HG02763 (cell line): ENCODE measurements at regions not wholly inside any gene's neighbourhood (a gene's known extent, or its start where the extent isn't known, plus 50 kb on each side); places are given as distances from the start of the nearest gene placed in this dataset.

Experiments used
- ATAC-seq: cut with Tn5 transposase; IDR thresholded peaks from one replicate; pipeline ENCODE4 v1.9.1; 2021; ENCODE audit warnings: mild to moderate bottlenecking, moderate library complexity; ENCODE audit not compliant: unreplicated experiment

DNA sequence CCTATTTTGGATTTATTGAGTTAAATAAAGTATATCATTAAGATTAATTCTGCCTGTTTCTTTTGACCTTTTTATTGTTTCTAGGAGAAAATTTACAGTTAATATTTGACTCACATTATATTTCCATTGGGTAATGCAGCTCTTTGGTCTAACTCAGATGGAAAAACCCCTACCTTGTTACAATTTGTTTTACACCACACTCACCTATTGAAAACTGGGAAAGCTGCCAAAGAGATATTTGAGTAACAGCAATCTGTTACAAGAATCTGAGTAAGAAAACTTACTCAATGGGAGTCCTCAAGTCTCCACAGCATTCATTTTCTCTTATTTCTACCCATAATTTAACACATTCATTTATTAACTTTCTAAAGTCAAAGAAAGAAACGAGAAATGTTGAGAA, 108.0 kb upstream of the TLL1 start:
- no peak for ATAC-seq

DNA sequence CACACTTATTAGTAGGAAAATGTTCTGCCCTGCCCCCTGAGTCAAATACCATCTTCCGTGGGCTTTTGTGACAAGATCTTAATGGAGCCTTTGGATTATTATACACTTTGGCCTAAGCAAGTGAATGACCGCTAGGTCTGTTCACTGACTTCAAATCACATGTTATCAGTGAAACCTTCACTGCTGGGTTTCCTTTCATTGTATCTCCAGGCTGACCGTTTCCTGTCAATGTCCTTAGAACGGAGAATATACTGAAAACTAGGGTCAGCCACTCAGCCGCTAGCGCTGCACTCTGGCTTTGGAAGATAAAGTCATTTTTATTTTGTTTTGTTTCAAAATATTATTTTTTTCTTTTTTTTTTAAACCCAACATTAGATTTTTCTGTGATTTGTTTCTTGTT, 107.0 kb upstream of the TLL1 start:
- ATAC-seq = no peak

DNA sequence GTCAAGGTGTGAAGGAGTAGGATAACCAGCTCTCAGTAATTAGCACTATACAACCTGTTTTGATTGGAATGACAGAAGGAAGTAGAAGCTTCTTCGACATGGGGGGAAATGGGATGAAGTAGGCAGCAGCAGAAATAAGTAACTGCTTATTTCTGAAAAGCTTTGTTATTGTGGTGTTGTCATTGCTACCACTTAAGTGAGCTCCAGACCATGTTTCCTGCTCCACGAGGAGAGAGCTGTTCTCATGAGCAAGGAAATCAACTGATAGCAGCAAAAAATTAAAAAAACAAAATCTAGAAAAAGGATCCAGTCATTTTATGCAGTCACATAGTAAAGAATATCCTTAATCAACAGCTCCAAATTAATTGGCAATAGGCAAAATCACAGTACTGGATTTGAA, 106.1 kb upstream of the TLL1 start:
- no peak for ATAC-seq

DNA sequence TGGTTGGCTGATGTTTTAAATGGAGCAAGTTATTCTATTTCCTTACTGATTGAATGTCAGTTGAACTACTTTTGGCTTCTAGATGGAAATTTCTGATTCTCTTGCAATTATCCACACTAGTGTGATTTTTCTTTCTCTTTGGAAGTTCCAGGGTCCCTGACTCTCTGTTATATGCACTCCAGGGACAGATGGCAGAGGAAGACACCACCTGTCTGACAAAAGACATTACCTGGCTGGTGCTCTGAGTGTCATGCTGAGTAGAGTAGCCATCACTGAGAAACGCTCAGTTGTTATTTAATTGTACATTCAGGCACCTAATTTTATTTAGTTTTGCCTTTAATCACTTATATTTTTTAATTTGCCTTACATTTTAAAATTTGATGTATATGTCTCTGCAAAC, 105.4 kb upstream of the TLL1 start:
- ATAC-seq = no peak

DNA sequence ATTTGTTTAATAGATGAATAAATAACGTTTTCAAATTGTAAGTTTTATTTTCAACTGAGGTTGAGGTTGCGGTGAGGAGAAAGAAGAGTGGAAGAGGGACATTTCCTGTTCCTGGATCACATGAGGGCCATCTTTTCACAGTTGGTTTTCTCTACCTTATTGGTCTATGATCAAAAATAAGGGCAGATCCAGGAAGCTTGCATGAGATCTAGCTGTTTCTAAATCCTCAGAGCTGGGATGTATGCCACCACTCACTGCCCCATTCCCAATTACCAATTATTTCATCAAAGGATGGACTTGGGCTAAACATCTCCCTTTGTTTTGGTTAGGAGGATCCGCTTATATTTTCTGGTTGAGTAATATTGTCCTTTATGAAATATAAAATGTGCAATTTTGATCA, 104.8 kb upstream of the TLL1 start:
- ATAC-seq = no peak

DNA sequence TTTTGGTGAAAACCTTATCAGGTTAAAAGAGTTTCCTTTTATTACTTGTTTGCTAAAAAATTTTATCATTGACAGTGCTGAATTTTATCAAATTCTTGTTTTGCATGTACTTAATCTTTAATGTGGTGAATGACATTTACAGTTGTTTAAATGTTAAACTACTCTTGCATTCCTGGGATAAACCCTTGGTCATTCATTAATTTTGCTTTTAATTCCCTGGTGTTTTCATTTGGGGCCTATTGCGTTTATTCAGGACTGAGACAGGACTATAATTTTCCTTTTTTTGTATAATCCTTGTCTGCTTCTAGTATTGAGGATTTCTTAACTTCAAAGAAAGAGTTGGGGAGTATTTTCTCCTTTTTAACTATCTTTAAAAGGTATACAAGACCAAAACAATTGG, 98.7 kb upstream of the TLL1 start:
- no peak for ATAC-seq

DNA sequence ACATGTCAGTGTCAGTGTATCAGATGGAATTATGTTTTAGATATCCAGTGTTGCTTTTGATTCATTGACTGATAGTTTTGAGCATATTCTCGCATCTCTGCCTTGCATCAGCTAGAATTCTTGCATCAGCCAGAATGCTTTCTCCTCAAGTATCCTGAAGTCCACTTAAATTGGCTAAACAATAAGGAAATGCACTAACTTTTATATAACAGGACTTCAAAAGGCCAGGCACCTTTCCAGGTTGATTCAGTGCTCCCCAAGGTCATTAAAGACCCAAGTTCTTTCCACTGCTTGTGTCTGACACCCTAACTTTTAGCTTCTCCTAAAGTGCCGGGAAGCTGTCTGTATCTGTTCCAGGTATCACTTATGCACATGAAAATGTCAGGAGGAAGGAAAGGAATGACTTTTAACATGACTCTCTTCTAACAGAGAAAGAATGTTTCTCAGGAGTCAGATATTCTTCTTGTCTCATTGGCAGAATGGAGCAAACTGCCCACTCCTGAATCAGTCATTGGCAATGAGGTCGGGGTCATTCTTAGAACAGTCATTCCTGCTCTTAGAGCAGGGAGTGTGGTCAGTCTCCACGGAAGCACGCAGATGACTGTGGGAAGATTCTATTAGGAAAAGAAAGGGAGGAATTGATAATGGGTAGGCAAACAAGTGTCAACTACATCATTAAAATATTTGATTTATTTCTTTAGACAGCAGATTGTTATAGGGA, 92.9 kb upstream of the TLL1 start:
- ATAC-seq = no peak

DNA sequence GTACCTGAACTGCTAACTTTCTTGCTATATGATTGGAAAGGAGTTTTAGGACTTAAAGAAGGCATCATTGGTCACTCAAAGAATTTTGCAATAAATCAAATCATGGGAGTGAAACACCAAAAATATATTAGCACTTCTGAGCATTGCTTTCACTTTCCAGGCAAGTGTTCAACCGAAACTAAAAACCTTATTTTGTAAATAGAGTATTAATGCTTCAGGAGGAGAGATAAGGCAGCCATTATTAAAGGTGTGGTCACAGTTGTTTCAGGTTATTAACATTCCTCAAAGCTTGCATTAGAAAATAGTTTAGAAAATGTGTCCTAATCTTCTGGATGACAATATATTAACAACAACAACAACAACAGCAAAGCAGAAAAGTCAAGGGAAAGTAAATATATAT, 92.3 kb upstream of the TLL1 start:
- no peak for ATAC-seq

DNA sequence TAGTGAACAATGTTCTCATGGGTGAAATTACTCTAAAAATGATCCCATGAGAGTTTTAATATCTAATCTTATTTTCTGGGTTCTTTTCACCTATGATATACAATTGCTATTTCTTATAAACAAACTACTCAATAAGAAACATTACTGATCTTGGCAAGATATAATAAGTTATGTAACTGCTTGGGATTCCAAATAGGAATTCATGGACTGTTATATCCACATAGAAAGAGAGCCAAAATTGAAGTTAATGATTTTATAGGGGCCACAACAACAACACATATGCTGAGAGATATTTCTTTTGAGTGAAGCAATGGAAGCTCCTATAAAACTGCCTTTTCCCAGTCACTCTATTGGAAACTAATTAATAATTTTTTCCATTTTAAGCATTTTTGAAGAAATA, 90.4 kb upstream of the TLL1 start:
- no peak for ATAC-seq

DNA sequence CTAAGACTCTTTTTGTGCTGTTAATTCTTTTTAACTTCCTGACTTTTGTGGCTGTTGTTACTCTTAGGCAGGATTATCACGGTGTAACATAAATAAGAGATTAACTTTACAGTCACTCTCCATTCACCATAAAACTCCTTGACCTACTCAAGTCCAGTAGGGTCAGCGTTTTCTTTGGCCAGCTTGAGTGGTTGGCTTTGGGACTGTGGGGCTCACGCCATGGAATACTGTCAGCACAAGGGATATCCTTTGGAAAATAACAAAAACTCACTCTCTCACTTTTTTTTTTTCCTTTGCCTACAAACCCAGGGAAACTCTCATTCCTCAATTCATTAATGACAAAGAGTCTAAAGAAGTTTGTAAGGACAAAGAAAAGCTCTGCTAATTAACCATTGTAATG, 89.4 kb upstream of the TLL1 start:
- ATAC-seq = no peak

DNA sequence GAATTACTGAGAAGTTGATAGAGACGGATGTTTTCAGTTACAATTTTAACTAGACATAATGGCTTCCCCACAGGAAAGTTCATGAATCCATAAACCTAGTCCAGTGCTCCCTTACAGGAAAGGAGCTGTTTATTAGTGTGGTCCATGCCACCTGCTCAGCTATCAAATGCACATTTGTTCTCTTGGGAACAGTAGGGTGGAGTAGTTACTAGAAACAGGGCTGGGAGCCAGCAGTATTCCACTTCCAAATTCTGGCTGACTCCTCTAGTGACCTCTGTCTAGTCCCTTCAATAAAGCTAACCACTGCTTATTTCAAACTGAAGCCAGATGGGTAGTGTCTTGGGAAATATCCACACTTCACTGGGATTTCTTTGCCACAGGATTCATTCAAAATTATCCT, 88.4 kb upstream of the TLL1 start:
- no peak for ATAC-seq

DNA sequence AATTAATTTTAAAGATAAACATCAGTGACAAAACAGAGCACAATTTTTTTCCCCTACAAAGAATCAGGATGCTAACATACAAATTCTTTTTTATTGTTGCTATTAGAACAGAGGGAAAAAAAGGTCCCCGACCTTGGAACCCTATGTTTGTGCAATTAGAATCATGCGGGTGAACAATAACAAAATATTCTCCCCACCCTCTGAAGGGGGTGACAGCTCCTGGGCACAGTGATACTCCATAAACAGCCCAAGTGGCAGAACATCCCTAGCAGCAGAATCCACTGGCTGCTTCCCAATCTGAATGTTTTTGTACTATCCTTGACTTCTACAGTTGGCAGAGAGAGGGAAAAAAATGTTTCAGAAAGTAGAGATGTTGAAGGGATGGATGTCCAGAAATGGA, 87.7 kb upstream of the TLL1 start:
- no peak for ATAC-seq

DNA sequence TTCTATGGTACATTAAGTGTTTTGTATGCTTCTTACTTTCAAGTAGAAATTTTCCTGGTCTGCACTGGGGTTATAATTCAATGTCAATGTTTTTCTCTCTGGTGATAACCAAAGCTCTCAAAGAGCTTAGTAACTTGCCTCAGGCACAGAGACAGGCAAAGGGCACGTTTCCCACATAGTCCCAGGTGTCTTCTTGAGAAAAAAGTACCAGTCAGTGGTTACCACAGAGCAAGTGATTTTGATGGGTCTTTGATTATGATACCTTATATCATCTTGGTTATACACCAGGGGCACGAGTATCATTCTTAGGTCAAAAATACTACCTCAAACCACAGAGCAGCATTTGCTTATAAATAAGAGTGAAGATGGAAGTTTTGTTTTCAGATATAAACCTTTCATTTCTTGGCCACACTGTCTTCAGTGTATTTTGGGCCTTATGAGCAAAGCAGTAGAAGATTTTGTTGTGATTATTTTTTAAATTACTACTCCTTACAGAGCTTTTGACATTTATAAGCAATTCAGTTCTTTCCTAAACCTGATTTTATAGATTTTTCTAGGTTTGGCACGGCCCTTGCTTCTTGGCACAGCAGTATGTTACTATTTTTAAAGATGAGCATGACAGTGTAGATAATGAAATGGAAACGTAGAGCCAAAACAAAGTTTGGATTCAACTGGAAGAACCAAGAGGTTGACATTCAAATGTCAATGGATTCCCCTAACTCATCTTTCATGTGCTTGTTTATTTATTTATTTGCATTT, 85.3 kb upstream of the TLL1 start:
- no peak for ATAC-seq

DNA sequence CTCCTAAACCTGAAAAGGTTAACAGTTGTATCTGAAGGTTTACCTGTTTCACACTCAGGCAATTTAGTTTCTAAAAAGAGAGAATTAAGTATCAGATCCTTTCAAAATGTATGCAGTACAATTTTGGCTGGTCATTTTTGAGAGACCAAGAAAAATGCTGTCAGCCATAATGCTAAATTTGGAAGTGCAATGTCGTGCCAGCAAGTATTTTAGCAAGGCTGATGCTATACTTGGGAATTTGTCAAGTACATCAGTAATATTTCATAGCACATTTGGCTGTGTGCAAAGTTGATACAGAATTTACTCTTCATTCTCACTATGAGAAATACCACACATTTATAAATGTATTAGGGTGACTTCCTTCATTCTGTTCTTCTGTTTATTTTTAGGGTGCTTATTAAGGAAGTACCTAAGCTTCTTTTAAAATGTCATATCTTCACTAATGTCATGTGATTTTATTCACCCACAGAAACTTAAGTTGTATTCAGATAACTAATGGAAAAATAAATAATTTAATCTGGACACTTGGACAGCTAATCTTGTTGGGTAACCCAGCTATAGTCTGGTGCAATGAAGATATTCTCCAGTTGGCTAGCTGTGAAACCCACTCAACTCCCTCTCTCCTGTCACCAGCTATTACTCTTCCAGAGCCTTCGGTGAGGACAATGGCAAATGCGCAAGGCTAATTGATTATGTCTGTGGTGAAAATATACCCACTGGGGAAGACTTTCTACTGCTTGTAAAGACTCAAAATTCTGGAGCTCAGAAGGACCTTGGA, 84.2 kb upstream of the TLL1 start:
- no peak for ATAC-seq

DNA sequence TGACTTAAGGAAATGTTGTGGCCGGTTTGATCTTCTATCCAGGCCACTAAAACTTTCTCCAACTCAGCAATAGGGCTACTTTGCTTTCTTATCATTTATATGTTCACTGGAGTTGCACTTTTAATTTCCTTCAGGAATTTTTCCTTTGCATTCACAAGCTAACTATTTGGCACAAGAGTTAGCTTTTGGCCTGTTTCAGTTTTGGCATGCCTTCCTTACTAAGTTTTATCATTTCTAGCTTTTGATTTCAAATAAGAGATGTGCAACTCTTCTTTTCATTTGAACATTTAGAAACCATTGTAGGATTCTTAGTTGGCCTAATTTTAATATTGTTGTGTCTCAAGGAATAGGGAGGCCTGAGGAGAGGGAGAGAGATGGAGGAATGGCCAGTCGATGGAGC, 79.8 kb upstream of the TLL1 start:
- ATAC-seq = no peak

DNA sequence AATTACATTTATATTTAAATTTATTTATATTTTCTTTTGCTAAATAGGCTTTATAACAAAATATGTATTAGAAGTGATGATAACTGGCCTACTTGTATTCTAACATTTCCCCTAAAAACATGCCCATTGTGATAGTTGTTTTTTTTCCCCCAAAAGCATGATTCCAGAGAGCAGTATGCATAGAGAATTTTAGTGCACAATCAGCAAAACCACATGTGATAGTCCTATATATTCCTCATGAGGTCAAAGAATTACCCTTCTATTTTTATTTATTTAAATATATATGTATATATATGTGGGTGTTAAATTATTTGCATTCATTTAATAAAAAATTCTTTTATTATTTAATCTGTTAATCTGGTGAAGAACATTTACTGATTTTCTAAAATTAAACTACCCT, 78.2 kb upstream of the TLL1 start:
- no peak for ATAC-seq

DNA sequence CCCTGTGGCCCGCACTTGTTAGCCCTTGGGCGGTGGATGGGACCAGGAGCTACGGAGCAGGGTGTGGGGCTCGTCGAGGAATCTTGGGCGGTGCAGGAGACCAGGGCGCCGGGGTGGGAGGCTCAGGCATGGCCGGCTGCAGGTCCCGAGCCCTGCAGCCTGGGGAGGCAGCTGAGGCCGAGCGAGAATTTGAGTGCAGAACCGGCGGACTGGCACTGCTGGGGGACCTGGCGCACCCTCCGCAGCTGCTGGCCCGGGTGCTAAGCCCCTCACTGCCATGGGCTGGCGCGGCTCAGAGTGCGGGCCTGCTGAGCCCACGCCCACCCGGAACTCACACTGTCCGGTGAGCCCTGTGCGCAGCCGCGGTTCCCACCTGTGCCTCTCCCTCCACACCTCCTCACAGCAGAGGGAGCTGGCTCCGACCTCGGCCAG, 73.6 kb upstream of the TLL1 start:
- ATAC-seq = no peak

DNA sequence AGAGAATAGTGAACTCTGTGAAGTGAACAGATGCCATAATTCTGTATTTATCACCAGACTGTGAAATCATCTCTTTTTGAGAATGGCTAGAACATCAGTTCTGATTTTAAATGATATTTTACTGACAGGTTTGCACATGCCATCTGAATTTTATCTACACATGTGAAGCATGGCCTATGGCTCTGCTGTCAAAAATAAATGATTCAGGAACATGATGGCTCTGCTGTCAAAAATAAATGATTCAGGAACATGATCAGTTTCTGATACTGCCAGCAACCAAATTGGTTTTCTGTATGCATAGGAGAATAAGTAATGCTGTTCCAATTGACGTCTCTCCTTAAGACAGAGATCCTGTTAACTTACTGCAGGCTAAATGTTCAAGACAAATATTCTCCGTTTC, 70.6 kb upstream of the TLL1 start:
- ATAC-seq = no peak

DNA sequence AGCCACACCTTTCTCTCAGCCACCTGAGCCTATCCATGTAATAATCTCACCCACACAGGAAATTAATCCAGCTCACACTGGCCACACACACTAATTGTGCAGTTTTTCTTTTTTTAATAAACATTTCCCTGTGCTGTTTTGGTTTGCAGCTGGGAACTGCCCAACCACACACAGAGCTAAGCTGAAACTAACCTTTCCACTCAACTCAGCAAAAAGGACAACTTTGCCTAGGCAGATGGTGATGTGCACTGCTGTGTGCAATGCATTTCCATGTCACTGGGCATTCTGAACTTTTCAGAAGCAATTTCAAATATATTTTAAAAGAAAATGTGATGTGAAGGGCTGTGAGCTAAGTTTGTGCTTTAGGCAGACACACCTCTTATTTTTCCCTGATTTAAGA, 70.0 kb upstream of the TLL1 start:
- ATAC-seq = no peak

DNA sequence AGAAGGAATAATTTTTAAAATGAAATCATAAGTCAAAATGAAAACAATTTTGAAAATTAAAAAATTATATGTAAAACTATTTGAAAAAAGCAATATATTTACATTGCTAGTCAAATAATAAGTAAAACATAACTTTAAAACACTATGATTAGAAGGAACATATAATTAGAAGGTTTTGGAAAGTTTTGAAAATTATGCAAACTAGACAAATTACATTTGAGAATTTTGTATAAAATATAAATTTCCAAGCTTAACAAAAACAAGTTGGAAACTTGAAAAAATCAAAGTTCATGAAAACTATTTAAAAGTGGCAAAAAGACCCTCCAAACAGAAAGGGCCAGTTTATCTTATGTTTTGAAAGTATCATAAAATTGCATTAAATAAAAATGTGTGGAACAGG, 67.6 kb upstream of the TLL1 start:
- ATAC-seq = no peak

DNA sequence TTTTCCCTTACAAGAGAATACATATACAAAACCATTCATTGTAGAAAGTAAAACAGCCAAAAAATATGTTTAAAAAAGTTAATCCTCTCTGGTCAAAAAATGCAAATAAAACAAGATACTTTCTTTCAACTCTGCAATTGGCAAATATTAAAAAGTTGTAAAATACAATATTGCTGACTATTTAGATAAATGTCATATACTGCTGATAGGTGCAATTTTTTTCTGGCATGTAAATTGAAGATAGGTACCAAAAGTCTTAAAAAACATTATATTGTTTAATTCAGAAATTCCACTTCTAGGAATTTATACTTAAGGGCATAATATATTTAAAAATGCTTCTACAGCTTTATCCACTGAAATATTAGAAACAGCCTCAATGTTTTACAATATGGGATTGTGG, 66.4 kb upstream of the TLL1 start:
- ATAC-seq = no peak

DNA sequence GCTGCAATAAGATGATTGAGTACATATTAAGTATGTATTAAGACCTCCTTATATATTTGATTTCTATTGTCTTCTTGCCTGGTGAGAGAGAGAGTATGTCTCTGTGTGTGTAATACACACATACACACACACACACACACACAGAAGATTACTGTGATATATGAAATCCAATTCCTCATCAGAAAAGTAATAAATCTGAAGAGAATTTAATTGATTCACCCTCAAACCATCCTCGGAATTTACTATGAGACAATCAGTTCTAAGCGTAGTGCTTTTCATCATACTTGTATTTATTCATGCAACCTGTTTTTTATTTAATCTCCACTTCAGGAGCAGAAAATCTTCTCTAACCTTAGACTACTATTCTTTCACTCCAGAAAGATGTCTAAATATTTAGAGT, 62.3 kb upstream of the TLL1 start:
- no peak for ATAC-seq
